GM18519 (cell line): ENCODE measurements at regions not wholly inside any gene's neighbourhood (a gene's known extent, or its start where the extent isn't known, plus 50 kb on each side); places are given as distances from the start of the nearest gene placed in this dataset.

ENCODE experiments used
- ATAC-seq: cut with Tn5 transposase; IDR thresholded peaks from one replicate; pipeline ENCODE4 v1.9.1; 2021; ENCODE audit warnings: mild to moderate bottlenecking, moderate library complexity; ENCODE audit not compliant: unreplicated experiment, low FRiP score

- no peak for ATAC-seq
These were observed 232.9 kb upstream of the F9 start for GRCh38 chrX:139297638-139298037.

GRCh38 chrX:139293991-139294390, 236.5 kb upstream of the F9 start:
- ATAC-seq, result no peak

GRCh38 chrX:139290310-139290709, 240.2 kb upstream of the F9 start:
- peak; percentile 85 for ATAC-seq

GRCh38 chrX:139287155-139287924, 243.2 kb upstream of the F9 start:
- no peak for ATAC-seq

GRCh38 chrX:139286342-139286741, 244.2 kb upstream of the F9 start:
- ATAC-seq, result no peak

GRCh38 chrX:139267851-139268250, 262.7 kb upstream of the F9 start:
- no peak for ATAC-seq

GRCh38 chrX:139246295-139246694, 284.2 kb upstream of the F9 start:
- no peak for ATAC-seq

- no peak for ATAC-seq
These were observed 293.4 kb upstream of the F9 start for GRCh38 chrX:139237141-139237540.

- ATAC-seq, result no peak
These were observed 295.6 kb upstream of the F9 start for GRCh38 chrX:139234898-139235297.

GRCh38 chrX:139224953-139225665, 305.4 kb upstream of the F9 start:
- no peak for ATAC-seq

- ATAC-seq, result no peak
These were observed 307.9 kb upstream of the F9 start for GRCh38 chrX:139222511-139223200.

GRCh38 chrX:139213241-139213709, 317.3 kb upstream of the F9 start:
- ATAC-seq, result no peak

- no peak for ATAC-seq
These were observed 318.9 kb upstream of the F9 start for GRCh38 chrX:139211568-139212182.

- no peak for ATAC-seq
These were observed 321.2 kb upstream of the F9 start for GRCh38 chrX:139209342-139209741.

- ATAC-seq, result no peak
These were observed 322.9 kb upstream of the F9 start for GRCh38 chrX:139207655-139208054.

- no peak for ATAC-seq
These were observed 323.6 kb upstream of the F9 start for GRCh38 chrX:139206914-139207313.

- no peak for ATAC-seq
These were observed 325.5 kb upstream of the F9 start for GRCh38 chrX:139204898-139205667.

- ATAC-seq, result no peak
These were observed 326.0 kb upstream of the F9 start for GRCh38 chrX:139204571-139204897.

GRCh38 chrX:139203651-139204570, 326.6 kb upstream of the F9 start:
- no peak for ATAC-seq
